ES-I3 (cell line): ENCODE measurements at regions not wholly inside any gene's neighbourhood (a gene's known extent, or its start where the extent isn't known, plus 50 kb on each side); places are given as distances from the start of the nearest gene placed in this dataset.

ENCODE experiments used
- H3K36me3 ChIP-seq: 2 replicates; pipeline ENCODE4 v1.6.1; 2013; ENCODE audit warnings: mild to moderate bottlenecking, low read length, control low read depth, moderate library complexity; ENCODE audit not compliant: insufficient read depth
- H3K4me1 ChIP-seq: 2 replicates; pipeline ENCODE4 v1.6.1; 2013; ENCODE audit warnings: mild to moderate bottlenecking, control low read depth, low read length; ENCODE audit not compliant: insufficient read depth
- H3K9ac ChIP-seq: 2 replicates; pipeline ENCODE4 v1.6.1; 2013; ENCODE audit warnings: low read depth, mild to moderate bottlenecking, low read length, moderate library complexity
- H3K9me3 ChIP-seq: 2 replicates; pipeline ENCODE4 v1.6.1; 2013; ENCODE audit warnings: mild to moderate bottlenecking, low read length, moderate library complexity; ENCODE audit not compliant: control insufficient read depth, insufficient read depth

DNA sequence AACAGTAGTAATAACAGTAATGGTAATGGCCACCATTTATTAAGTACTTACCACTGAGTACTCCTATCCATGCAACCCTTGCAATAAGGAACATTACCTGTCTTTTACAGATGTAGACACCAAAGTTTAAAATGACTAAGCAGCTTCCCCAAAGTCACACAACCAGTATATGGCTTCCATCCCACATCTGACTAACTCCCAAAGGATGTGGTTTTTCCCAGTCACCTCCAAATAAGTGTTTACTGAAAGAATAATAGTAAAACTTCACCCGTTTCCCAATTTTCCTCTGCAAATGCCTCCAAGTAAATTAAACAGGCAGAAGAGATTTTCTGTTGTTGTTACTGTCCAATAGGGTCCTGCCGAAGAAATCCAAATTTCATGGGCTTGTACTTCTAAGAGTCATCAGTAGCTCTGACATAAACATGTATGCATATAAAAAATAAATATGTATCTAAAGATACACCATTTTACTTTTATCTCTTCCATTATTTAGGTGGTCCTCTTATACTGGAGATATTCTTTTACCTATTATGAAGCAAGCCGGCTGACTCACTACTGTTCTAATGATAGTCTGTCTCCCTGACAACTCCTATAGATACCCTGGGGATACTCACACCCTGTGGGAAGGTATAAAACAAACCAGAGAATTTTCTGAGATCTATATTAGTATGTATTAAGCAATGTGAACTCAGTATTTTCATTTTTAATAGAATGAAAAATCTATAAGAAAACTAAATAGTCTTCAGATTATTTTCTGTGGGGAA lies 77.9 kb upstream of the ID4 start:
- Histone ChIP-seq H3K9ac (no peak overlapping the region), H3K36me3 (no peaks in the 10 kb centered on the region), H3K9me3 (no peaks in the 10 kb centered on the region), H3K4me1 (peaks cover 10% of the 10 kb centered on the region; the same call in 1 of the 2 replicates)

DNA sequence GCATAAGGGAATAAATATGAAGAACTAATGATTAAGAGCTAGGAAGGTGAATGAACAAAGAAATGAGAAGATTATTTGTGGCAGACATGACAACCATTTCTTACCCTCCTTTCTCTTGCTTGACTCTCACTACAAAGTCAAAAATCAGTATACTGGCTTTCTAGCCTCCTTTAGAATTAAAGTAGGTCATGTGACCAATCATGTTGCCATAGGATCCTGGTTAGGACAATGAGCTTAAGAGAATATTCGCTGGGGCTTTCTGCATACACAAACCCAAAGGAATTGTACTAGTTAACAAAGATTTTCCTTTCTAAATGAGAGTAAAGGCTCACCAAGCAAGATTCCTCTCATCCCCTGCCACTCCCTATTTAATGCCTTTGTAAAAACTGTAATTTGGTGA lies 76.0 kb upstream of the ID4 start:
- Histone ChIP-seq H3K4me1 (peaks cover 10% of the 10 kb centered on the region; the same call in 1 of the 2 replicates), H3K9me3 (no peaks in the 10 kb centered on the region), H3K9ac (no peak overlapping the region), H3K36me3 (no peaks in the 10 kb centered on the region)

DNA sequence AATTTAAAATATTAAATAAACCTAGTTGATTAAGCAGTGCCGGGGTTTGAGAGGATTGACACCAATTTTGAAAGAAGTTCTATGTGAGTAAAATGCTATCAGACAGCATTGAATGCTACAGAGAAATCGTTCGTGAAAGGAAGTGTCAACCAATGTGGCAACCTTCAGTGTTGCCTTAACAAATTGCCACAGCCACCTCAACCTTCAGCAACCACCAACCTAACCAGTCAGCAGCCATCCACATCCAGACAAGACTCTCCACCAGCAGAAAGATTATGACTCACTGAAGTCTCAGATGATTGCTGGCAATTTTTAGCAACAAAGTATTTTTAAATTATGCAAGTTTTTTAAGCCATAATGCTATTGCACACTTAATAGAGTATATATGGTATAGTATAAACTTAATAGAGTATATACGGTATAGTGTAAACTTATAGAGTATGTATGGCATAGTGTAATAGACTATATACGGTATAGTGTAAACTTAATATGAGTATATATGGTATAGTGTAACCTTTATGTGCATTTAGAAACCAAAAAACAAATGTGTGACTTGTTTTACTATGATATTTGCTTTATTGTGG lies 65.3 kb upstream of the ID4 start:
- Histone ChIP-seq H3K4me1 (no peaks in the 10 kb centered on the region), H3K9ac (no peak overlapping the region), H3K9me3 (no peaks in the 10 kb centered on the region), H3K36me3 (no peaks in the 10 kb centered on the region)

DNA sequence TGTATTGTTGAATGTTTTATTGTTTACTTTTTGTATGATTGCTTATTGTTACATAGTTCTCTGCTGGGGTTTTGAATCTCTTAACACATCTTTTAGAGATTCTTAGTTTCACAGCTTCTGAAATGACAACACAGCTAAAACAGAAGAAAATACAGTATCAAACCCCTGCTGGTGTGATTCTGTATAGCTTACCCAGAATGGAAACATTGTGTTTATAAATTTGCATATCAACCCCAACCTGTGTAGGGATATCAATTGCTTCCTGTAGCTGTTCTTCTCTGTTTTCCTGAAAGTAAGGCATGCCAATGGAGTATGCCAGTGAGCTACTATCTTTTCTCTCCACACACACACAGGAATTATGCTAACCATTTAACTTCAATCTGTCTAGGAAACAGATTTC lies 64.3 kb upstream of the ID4 start:
- Histone ChIP-seq H3K4me1 (no peaks in the 10 kb centered on the region), H3K9me3 (no peaks in the 10 kb centered on the region), H3K9ac (no peak overlapping the region), H3K36me3 (no peaks in the 10 kb centered on the region)

DNA sequence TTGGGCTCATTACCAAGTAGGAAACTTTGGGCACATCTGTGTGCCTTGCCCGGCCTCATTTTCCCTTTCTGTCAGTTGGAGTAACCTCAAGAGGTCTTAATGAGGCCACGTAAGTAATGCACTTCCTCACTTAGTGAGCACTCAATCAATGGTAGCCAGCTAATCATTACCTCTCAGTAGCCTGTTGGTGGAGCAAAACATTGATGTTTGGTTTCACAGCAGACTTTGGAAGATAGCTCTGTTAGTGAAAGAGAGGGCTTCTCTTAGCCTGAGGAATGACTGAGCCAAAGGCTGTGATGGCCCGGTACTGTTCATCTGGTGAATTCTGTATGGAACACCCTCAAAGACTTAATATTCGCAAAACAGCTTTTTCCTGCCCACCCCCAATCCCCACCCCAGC lies 55.9 kb upstream of the ID4 start:
- Histone ChIP-seq H3K36me3 (no peaks in the 10 kb centered on the region), H3K9me3 (no peaks in the 10 kb centered on the region), H3K9ac (no peak overlapping the region), H3K4me1 (no peaks in the 10 kb centered on the region)

DNA sequence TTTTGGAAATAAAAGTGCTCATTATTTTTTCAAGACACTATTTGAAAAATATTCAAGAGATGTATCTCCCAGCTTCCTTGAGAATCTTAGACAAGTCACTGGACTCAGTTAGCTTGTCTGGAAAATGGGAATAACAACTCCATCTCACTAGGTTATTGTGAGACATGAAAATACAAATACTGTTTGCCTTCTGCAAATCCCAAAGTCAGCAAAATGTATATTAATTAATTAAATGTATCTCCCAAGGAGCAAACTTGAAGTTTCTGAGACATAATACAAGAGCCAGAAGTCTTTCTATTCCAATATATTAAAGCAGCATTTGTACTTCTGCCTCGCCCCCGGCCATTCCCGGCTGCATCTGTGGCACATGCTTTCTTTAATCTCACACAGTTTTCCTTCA lies 54.6 kb upstream of the ID4 start:
- Histone ChIP-seq H3K36me3 (no peaks in the 10 kb centered on the region), H3K4me1 (no peaks in the 10 kb centered on the region), H3K9me3 (no peaks in the 10 kb centered on the region), H3K9ac (no peak overlapping the region)
